ENCODE measurements at regions not wholly inside any gene's neighbourhood (a gene's known extent, or its start where the extent isn't known, plus 50 kb on each side); places are given as distances from the start of the nearest gene placed in this dataset.

DNA sequence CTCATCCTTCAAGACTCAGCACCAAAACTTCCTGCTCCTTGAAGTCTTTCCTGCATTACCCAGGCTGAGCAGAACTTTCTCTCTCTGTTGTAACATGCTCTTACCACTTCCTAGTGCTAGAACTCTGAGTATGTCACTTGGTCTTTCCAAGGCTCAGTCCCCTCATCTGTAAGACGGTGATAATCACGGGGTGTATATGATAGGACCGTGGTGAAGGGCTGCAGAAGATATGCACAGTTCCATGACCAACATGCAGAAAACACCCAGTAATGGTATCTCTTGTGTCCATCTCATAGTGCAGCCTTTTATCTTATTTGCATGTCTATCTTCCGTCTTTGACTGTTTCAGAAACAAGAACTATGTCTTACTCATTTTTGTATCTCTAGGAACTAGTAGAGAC, 154.5 kb downstream of the ZNF621 start (continued):
- no peak for TF ChIP-seq BCL11A (IDR thresholded peaks at IDR 0.05; ENCODE audit: low read depth in 2 of 2, low read length in 2 of 2)
